Loucy (cell line): ENCODE measurements at regions not wholly inside any gene's neighbourhood (a gene's known extent, or its start where the extent isn't known, plus 50 kb on each side); places are given as distances from the start of the nearest gene placed in this dataset.

ENCODE experiments used
- H2AFZ ChIP-seq: fragments of 200-600 bp; sonication (generic); 2 replicates; pipeline ENCODE4 v1.6.0; 2016; ENCODE audit warnings: antibody characterized with exemption, mild to moderate bottlenecking, low read length, moderate library complexity
- H3F3A ChIP-seq: fragments of 200-600 bp; 2 replicates; pipeline ENCODE4 v1.6.0; 2016; ENCODE audit warnings: antibody characterized with exemption, low read depth, mild to moderate bottlenecking
- H3K27me3 ChIP-seq: fragments of 200-600 bp; sonication (generic); 2 replicates; pipeline ENCODE4 v1.6.1; 2014; ENCODE audit warnings: low read length, mild to moderate bottlenecking; ENCODE audit not compliant: insufficient read depth, poor library complexity, severe bottlenecking
- H3K36me3 ChIP-seq: fragments of 200-600 bp; sonication (generic); 2 replicates; pipeline ENCODE4 v1.6.1; 2016; ENCODE audit warnings: low read length; ENCODE audit not compliant: insufficient read depth
- H3K4me1 ChIP-seq: fragments of 200-600 bp; sonication (generic); 2 replicates; pipeline ENCODE4 v1.5.1; 2014; ENCODE audit warnings: low read length, mild to moderate bottlenecking; ENCODE audit not compliant: insufficient read depth, poor library complexity, severe bottlenecking
- H3K4me2 ChIP-seq: fragments of 200-600 bp; sonication (generic); 2 replicates; pipeline ENCODE4 v1.6.0; 2014; ENCODE audit warnings: antibody characterized with exemption, low read length, low read depth, mild to moderate bottlenecking; ENCODE audit not compliant: poor library complexity, severe bottlenecking
- H3K4me3 ChIP-seq: fragments of 200-600 bp; sonication (generic); 2 replicates; pipeline ENCODE4 v1.5.1; 2014; ENCODE audit warnings: low read length, mild to moderate bottlenecking, mixed read lengths; ENCODE audit not compliant: poor library complexity, severe bottlenecking
- H3K79me2 ChIP-seq: fragments of 200-600 bp; sonication (generic); 2 replicates; pipeline ENCODE4 v1.6.1; 2014; ENCODE audit warnings: low read length; ENCODE audit not compliant: insufficient read depth
- H3K9ac ChIP-seq: fragments of 200-600 bp; sonication (generic); 2 replicates; pipeline ENCODE4 v1.6.0; 2014; ENCODE audit warnings: mild to moderate bottlenecking, low read depth, low read length, moderate library complexity; ENCODE audit not compliant: poor library complexity, severe bottlenecking
- H3K9me2 ChIP-seq: fragments of 200-600 bp; sonication (generic); replicated peaks from 2 replicates; pipeline ENCODE4 v1.6.1; 2016; ENCODE audit warnings: low read depth, low read length, mixed read lengths
- H3K9me3 ChIP-seq: fragments of 200-600 bp; sonication (generic); 2 replicates; pipeline ENCODE4 v1.6.1; 2014; ENCODE audit warnings: mild to moderate bottlenecking, antibody characterized with exemption, low read length, low read depth; ENCODE audit not compliant: insufficient read depth
- H4K20me1 ChIP-seq: fragments of 200-600 bp; sonication (generic); 2 replicates; pipeline ENCODE4 v1.6.0; 2014; ENCODE audit warnings: antibody characterized with exemption, low read length, mild to moderate bottlenecking; ENCODE audit not compliant: insufficient read depth, poor library complexity, severe bottlenecking
- CTCF ChIP-seq: fragments of 200-600 bp; sonication (generic); conservative IDR thresholded peaks from 2 replicates; pipeline ENCODE4 v1.5.1; 2014; ENCODE audit warnings: mild to moderate bottlenecking, antibody characterized with exemption, low read length
- EZH2phosphoT487 ChIP-seq: fragments of 200-600 bp; IDR thresholded peaks from 2 replicates; pipeline ENCODE4 v1.6.1; 2018; ENCODE audit warnings: antibody characterized with exemption, mild to moderate bottlenecking, moderate library complexity, borderline replicate concordance

- no peaks in the 10 kb centered on the region for H4K20me1 ChIP-seq
- no peaks in the 10 kb centered on the region for H3K9me2 ChIP-seq
- H3K4me1 ChIP-seq = no peaks in the 10 kb centered on the region
- H3K4me3 ChIP-seq = no peak overlapping the region
- H3F3A ChIP-seq = no peaks in the 10 kb centered on the region
- H2AFZ ChIP-seq = no peak overlapping the region
- no peak overlapping the region for H3K4me2 ChIP-seq
- TF ChIP-seq CTCF (no peak), EZH2phosphoT487 (no peak)
- H3K79me2 ChIP-seq = no peaks in the 10 kb centered on the region
- H3K27me3 ChIP-seq = no peaks in the 10 kb centered on the region
- H3K36me3 ChIP-seq = no peaks in the 10 kb centered on the region
- H3K9me3 ChIP-seq = no peaks in the 10 kb centered on the region
- no peak overlapping the region for H3K9ac ChIP-seq
Observed at GRCh38 chr4:170652571-170652970, 562.8 kb upstream of the AADAT start.

GRCh38 chr4:170651786-170652185, 562.0 kb upstream of the AADAT start:
- H4K20me1 ChIP-seq = no peaks in the 10 kb centered on the region
- no peaks in the 10 kb centered on the region for H3K36me3 ChIP-seq
- no peak overlapping the region for H2AFZ ChIP-seq
- no peaks in the 10 kb centered on the region for H3F3A ChIP-seq
- no peak overlapping the region for H3K4me2 ChIP-seq
- H3K9me3 ChIP-seq = no peaks in the 10 kb centered on the region
- no peak overlapping the region for H3K9ac ChIP-seq
- H3K27me3 ChIP-seq = no peaks in the 10 kb centered on the region
- no peaks in the 10 kb centered on the region for H3K4me1 ChIP-seq
- H3K4me3 ChIP-seq = no peak overlapping the region
- H3K79me2 ChIP-seq = no peaks in the 10 kb centered on the region
- no peak for TF ChIP-seq EZH2phosphoT487
- TF ChIP-seq CTCF = no peak
- H3K9me2 ChIP-seq = no peaks in the 10 kb centered on the region

GRCh38 chr4:170627418-170627817, 537.7 kb upstream of the AADAT start:
- Histone ChIP-seq H3K79me2 (no peaks in the 10 kb centered on the region), H3F3A (no peaks in the 10 kb centered on the region), H2AFZ (no peak overlapping the region), H3K9ac (no peak overlapping the region), H3K36me3 (no peaks in the 10 kb centered on the region), H3K9me3 (no peaks in the 10 kb centered on the region; the same call in 1 of the 2 replicates), H4K20me1 (no peaks in the 10 kb centered on the region), H3K4me3 (no peak overlapping the region), H3K4me1 (no peaks in the 10 kb centered on the region), H3K27me3 (no peaks in the 10 kb centered on the region), H3K9me2 (no peaks in the 10 kb centered on the region), H3K4me2 (no peak overlapping the region)
- TF ChIP-seq EZH2phosphoT487 (no peak), CTCF (no peak)
